ENCODE measurements at regions not wholly inside any gene's neighbourhood (a gene's known extent, or its start where the extent isn't known, plus 50 kb on each side); places are given as distances from the start of the nearest gene placed in this dataset.

- Histone ChIP-seq H3K4me1 (no peaks in the 10 kb centered on the region), H3K27ac (no peak overlapping the region), H3K4me3 (no peak overlapping the region), H3K9me3 (no peaks in the 10 kb centered on the region), H3K27me3 (no peaks in the 10 kb centered on the region), H3K36me3 (no peaks in the 10 kb centered on the region)
- TF ChIP-seq CTCF (IDR thresholded peaks at IDR 0.05) (no peak), POLR2AphosphoS5 (IDR thresholded peaks at IDR 0.05) (no peak), EP300 (IDR thresholded peaks at IDR 0.05) (no peak)
- no peak for ATAC-seq
Observed at GRCh38 chr20:11168026-11168425, 494.2 kb upstream of the JAG1 start.

- no peak for ATAC-seq
- TF ChIP-seq CTCF (IDR thresholded peaks at IDR 0.05), result no peak
- no peak for TF ChIP-seq POLR2A (IDR thresholded peaks at IDR 0.05)
- TF ChIP-seq POLR2AphosphoS5 (IDR thresholded peaks at IDR 0.05), result no peak
- TF ChIP-seq EP300 (IDR thresholded peaks at IDR 0.05), result no peak
- H3K4me3 ChIP-seq, result no peak overlapping the region
- no peaks in the 10 kb centered on the region for H3K27me3 ChIP-seq
- H3K36me3 ChIP-seq, result no peaks in the 10 kb centered on the region
- no peaks in the 10 kb centered on the region for H3K4me1 ChIP-seq
- H3K27ac ChIP-seq, result no peak overlapping the region
- H3K9me3 ChIP-seq, result no peaks in the 10 kb centered on the region
Observed at GRCh38 chr20:11170025-11170424, 496.2 kb upstream of the JAG1 start.

- no peaks in the 10 kb centered on the region for H3K4me1 ChIP-seq
- H3K27me3 ChIP-seq, result no peaks in the 10 kb centered on the region
- ATAC-seq, result no peak
- TF ChIP-seq EP300 (IDR thresholded peaks at IDR 0.05) (no peak), POLR2AphosphoS5 (IDR thresholded peaks at IDR 0.05) (no peak), CTCF (IDR thresholded peaks at IDR 0.05) (no peak), POLR2A (IDR thresholded peaks at IDR 0.05) (no peak)
- H3K4me3 ChIP-seq, result no peak overlapping the region
- H3K9me3 ChIP-seq, result no peaks in the 10 kb centered on the region
- H3K36me3 ChIP-seq, result no peaks in the 10 kb centered on the region
- no peak overlapping the region for H3K27ac ChIP-seq
- 64 to 78% methylated on average over 2 of the region's 2 CpGs for WGBS, 2 donors (ENCODE audit: low coverage in 1 of 2)
Observed at GRCh38 chr20:11170565-11170964, 496.8 kb upstream of the JAG1 start.

- 65 to 80% methylated on average over 1 of the region's 1 CpG for WGBS, 2 donors (ENCODE audit: low coverage in 1 of 2)
- TF ChIP-seq POLR2AphosphoS5 (IDR thresholded peaks at IDR 0.05) (no peak), CTCF (IDR thresholded peaks at IDR 0.05) (no peak), POLR2A (IDR thresholded peaks at IDR 0.05) (no peak), EP300 (IDR thresholded peaks at IDR 0.05) (no peak)
- H3K4me1 ChIP-seq, result no peaks in the 10 kb centered on the region
- no peak overlapping the region for H3K27ac ChIP-seq
- no peaks in the 10 kb centered on the region for H3K27me3 ChIP-seq
- H3K36me3 ChIP-seq, result no peaks in the 10 kb centered on the region
- H3K4me3 ChIP-seq, result no peak overlapping the region
- no peak for ATAC-seq
- no peaks in the 10 kb centered on the region for H3K9me3 ChIP-seq
Observed at GRCh38 chr20:11172881-11173280, 499.1 kb upstream of the JAG1 start.

- no peak for ATAC-seq
- no peaks in the 10 kb centered on the region for H3K36me3 ChIP-seq
- no peak overlapping the region for H3K27ac ChIP-seq
- no peaks in the 10 kb centered on the region for H3K4me1 ChIP-seq
- H3K4me3 ChIP-seq, result no peak overlapping the region
- TF ChIP-seq POLR2AphosphoS5 (IDR thresholded peaks at IDR 0.05) (no peak), EP300 (IDR thresholded peaks at IDR 0.05) (no peak), POLR2A (IDR thresholded peaks at IDR 0.05) (no peak), CTCF (IDR thresholded peaks at IDR 0.05) (no peak)
- 85 to 90% methylated on average over 4 of the region's 4 CpGs for WGBS, 2 donors (ENCODE audit: low coverage in 1 of 2)
- H3K9me3 ChIP-seq, result no peaks in the 10 kb centered on the region
- H3K27me3 ChIP-seq, result no peaks in the 10 kb centered on the region
Observed at GRCh38 chr20:11173916-11174315, 500.1 kb upstream of the JAG1 start.
